BLaER1 (cell line): ENCODE measurements at regions not wholly inside any gene's neighbourhood (a gene's known extent, or its start where the extent isn't known, plus 50 kb on each side); places are given as distances from the start of the nearest gene placed in this dataset.

Experiments
- H3K27ac ChIP-seq: shearing (Covaris generic); formaldehyde crosslinking; 2 replicates; pipeline ENCODE4 v1.8.1; 2022
- H3K27me3 ChIP-seq: shearing (Covaris generic); formaldehyde crosslinking; 2 replicates; pipeline ENCODE4 v1.8.1; 2022
- H3K36me3 ChIP-seq: shearing (Covaris generic); formaldehyde crosslinking; 2 replicates; pipeline ENCODE4 v1.8.1; 2022
- H3K4me1 ChIP-seq: shearing (Covaris generic); formaldehyde crosslinking; 2 replicates; pipeline ENCODE4 v1.8.1; 2022
- H3K4me2 ChIP-seq: shearing (Covaris generic); formaldehyde crosslinking; 2 replicates; pipeline ENCODE4 v1.8.1; 2022
- H3K4me3 ChIP-seq: shearing (Covaris generic); formaldehyde crosslinking; 2 replicates; pipeline ENCODE4 v1.8.1; 2022
- H3K9ac ChIP-seq: shearing (Covaris generic); formaldehyde crosslinking; 2 replicates; pipeline ENCODE4 v1.8.1; 2022
- H3K9me3 ChIP-seq: shearing (Covaris generic); formaldehyde crosslinking; 2 replicates; pipeline ENCODE4 v1.8.1; 2022
- H4K20me1 ChIP-seq: shearing (Covaris generic); formaldehyde crosslinking; 2 replicates; pipeline ENCODE4 v1.8.1; 2022
- Cebpa-rat ChIP-seq: shearing (Covaris generic); IDR thresholded peaks from 2 replicates; pipeline ENCODE4 v1.8.1; 2022

- Histone ChIP-seq H4K20me1 (no peaks in the 10 kb centered on the region), H3K4me3 (no peak overlapping the region), H3K4me2 (no peak overlapping the region), H3K27ac (no peak overlapping the region), H3K9me3 (no peaks in the 10 kb centered on the region), H3K27me3 (no peaks in the 10 kb centered on the region), H3K36me3 (no peaks in the 10 kb centered on the region), H3K4me1 (peaks cover 37% of the 10 kb centered on the region), H3K9ac (no peak overlapping the region)
- no peak for TF ChIP-seq Cebpa-rat
These were observed 423.5 kb upstream of the ZMIZ1 start for GRCh38 chr10:78645169-78645686.

- Histone ChIP-seq H4K20me1 (no peaks in the 10 kb centered on the region), H3K36me3 (no peaks in the 10 kb centered on the region), H3K4me3 (no peak overlapping the region), H3K27me3 (no peaks in the 10 kb centered on the region), H3K27ac (no peak overlapping the region), H3K4me1 (peaks cover 33% of the 10 kb centered on the region), H3K9me3 (no peaks in the 10 kb centered on the region), H3K9ac (no peak overlapping the region), H3K4me2 (no peak overlapping the region)
- no peak for TF ChIP-seq Cebpa-rat
These were observed 422.8 kb upstream of the ZMIZ1 start for GRCh38 chr10:78645975-78646374.

- H3K9ac ChIP-seq = no peak overlapping the region
- no peak for TF ChIP-seq Cebpa-rat
- no peak overlapping the region for H3K4me2 ChIP-seq
- no peaks in the 10 kb centered on the region for H3K36me3 ChIP-seq
- H3K27ac ChIP-seq = no peak overlapping the region
- H3K27me3 ChIP-seq = no peaks in the 10 kb centered on the region
- H4K20me1 ChIP-seq = no peaks in the 10 kb centered on the region
- H3K9me3 ChIP-seq = no peaks in the 10 kb centered on the region
- no peak overlapping the region for H3K4me3 ChIP-seq
- H3K4me1 ChIP-seq = peaks cover 9% of the 10 kb centered on the region; the same call in 1 of the 2 replicates
These were observed 420.4 kb upstream of the ZMIZ1 start for GRCh38 chr10:78648256-78648860.

GRCh38 chr10:78649429-78649828 is 419.3 kb upstream of the ZMIZ1 start:
- peaks cover 8% of the 10 kb centered on the region; the same call in 1 of the 2 replicates for H3K4me1 ChIP-seq
- H3K4me3 ChIP-seq = no peak overlapping the region
- H4K20me1 ChIP-seq = no peaks in the 10 kb centered on the region
- H3K27ac ChIP-seq = no peak overlapping the region
- H3K9ac ChIP-seq = no peak overlapping the region
- TF ChIP-seq Cebpa-rat = no peak
- H3K9me3 ChIP-seq = no peaks in the 10 kb centered on the region
- H3K27me3 ChIP-seq = no peaks in the 10 kb centered on the region
- no peaks in the 10 kb centered on the region for H3K36me3 ChIP-seq
- H3K4me2 ChIP-seq = no peak overlapping the region

- H3K4me1 ChIP-seq = peaks cover 8% of the 10 kb centered on the region; the same call in 1 of the 2 replicates
- no peak for TF ChIP-seq Cebpa-rat
- no peak overlapping the region for H3K4me3 ChIP-seq
- H3K27me3 ChIP-seq = no peaks in the 10 kb centered on the region
- no peaks in the 10 kb centered on the region for H3K9me3 ChIP-seq
- no peaks in the 10 kb centered on the region for H4K20me1 ChIP-seq
- no peak overlapping the region for H3K27ac ChIP-seq
- no peak overlapping the region for H3K9ac ChIP-seq
- no peaks in the 10 kb centered on the region for H3K36me3 ChIP-seq
- no peak overlapping the region; the same call in 1 of the 2 replicates for H3K4me2 ChIP-seq
These were observed 418.6 kb upstream of the ZMIZ1 start for GRCh38 chr10:78650122-78650521.

GRCh38 chr10:78651287-78651686 is 417.5 kb upstream of the ZMIZ1 start:
- Histone ChIP-seq H3K4me3 (no peak overlapping the region), H3K4me1 (peaks cover 8% of the 10 kb centered on the region; the same call in 1 of the 2 replicates), H3K4me2 (no peak overlapping the region), H3K9ac (no peak overlapping the region), H3K36me3 (no peaks in the 10 kb centered on the region), H3K9me3 (no peaks in the 10 kb centered on the region), H4K20me1 (no peaks in the 10 kb centered on the region), H3K27ac (no peak overlapping the region), H3K27me3 (no peaks in the 10 kb centered on the region)
- TF ChIP-seq Cebpa-rat = no peak

GRCh38 chr10:78653555-78653954 is 415.2 kb upstream of the ZMIZ1 start:
- no peak for TF ChIP-seq Cebpa-rat
- no peak overlapping the region for H3K27ac ChIP-seq
- no peaks in the 10 kb centered on the region for H4K20me1 ChIP-seq
- peaks cover 12% of the 10 kb centered on the region; the same call in 1 of the 2 replicates for H3K4me1 ChIP-seq
- no peak overlapping the region for H3K4me3 ChIP-seq
- H3K9me3 ChIP-seq = no peaks in the 10 kb centered on the region
- no peak overlapping the region for H3K4me2 ChIP-seq
- no peak overlapping the region for H3K9ac ChIP-seq
- no peaks in the 10 kb centered on the region for H3K36me3 ChIP-seq
- H3K27me3 ChIP-seq = no peaks in the 10 kb centered on the region

- TF ChIP-seq Cebpa-rat = no peak
- H3K4me3 ChIP-seq = no peak overlapping the region
- H3K9me3 ChIP-seq = no peaks in the 10 kb centered on the region
- H3K9ac ChIP-seq = no peak overlapping the region
- H4K20me1 ChIP-seq = no peaks in the 10 kb centered on the region
- H3K36me3 ChIP-seq = no peaks in the 10 kb centered on the region
- no peak overlapping the region for H3K27ac ChIP-seq
- no peaks in the 10 kb centered on the region for H3K27me3 ChIP-seq
- H3K4me2 ChIP-seq = no peak overlapping the region
- H3K4me1 ChIP-seq = peaks cover 17% of the 10 kb centered on the region; the same call in 1 of the 2 replicates
These were observed 414.6 kb upstream of the ZMIZ1 start for GRCh38 chr10:78654047-78654590.

GRCh38 chr10:78655979-78656378 is 412.8 kb upstream of the ZMIZ1 start:
- Histone ChIP-seq H3K4me3 (no peak overlapping the region), H3K9ac (no peak overlapping the region), H4K20me1 (no peaks in the 10 kb centered on the region), H3K27me3 (no peaks in the 10 kb centered on the region), H3K4me1 (peaks cover 11% of the 10 kb centered on the region; the same call in 1 of the 2 replicates), H3K36me3 (no peaks in the 10 kb centered on the region), H3K4me2 (no peak overlapping the region), H3K27ac (no peak overlapping the region), H3K9me3 (no peaks in the 10 kb centered on the region)
- no peak for TF ChIP-seq Cebpa-rat

GRCh38 chr10:78656417-78657162 is 412.2 kb upstream of the ZMIZ1 start:
- Histone ChIP-seq H3K4me3 (no peak overlapping the region), H3K9me3 (no peaks in the 10 kb centered on the region), H3K36me3 (no peaks in the 10 kb centered on the region), H3K27ac (no peak overlapping the region), H3K4me1 (peaks cover 11% of the 10 kb centered on the region; the same call in 1 of the 2 replicates), H4K20me1 (no peaks in the 10 kb centered on the region), H3K27me3 (no peaks in the 10 kb centered on the region), H3K9ac (no peak overlapping the region), H3K4me2 (no peak overlapping the region)
- no peak for TF ChIP-seq Cebpa-rat
